H1 (cell line): ENCODE measurements at regions not wholly inside any gene's neighbourhood (a gene's known extent, or its start where the extent isn't known, plus 50 kb on each side); places are given as distances from the start of the nearest gene placed in this dataset.

Experiments
- CHD2 ChIP-seq: IDR thresholded peaks from 2 replicates; pipeline ENCODE4 v1.6.1; 2012; ENCODE audit warnings: low read length, improper control_type of control experiment
- EZH2 ChIP-seq: fragments of 200-600 bp; sonication (generic); IDR thresholded peaks from 2 replicates; pipeline ENCODE4 v1.7.1; 2012; ENCODE audit warnings: low read depth, mild to moderate bottlenecking, moderate library complexity, low read length, inconsistent platforms; ENCODE audit not compliant: severe bottlenecking
- JUN ChIP-seq: IDR thresholded peaks from 2 replicates; pipeline ENCODE4 v1.6.1; 2011; ENCODE audit warnings: low read depth, mild to moderate bottlenecking, improper control_type of control experiment, low read length
- JUND ChIP-seq: IDR thresholded peaks from 2 replicates; pipeline ENCODE4 v1.6.1; 2011; ENCODE audit warnings: mild to moderate bottlenecking, improper control_type of control experiment, low read length
- POLR2A ChIP-seq, 2 experiments: IDR thresholded peaks; 1 replicate in 1 of 2; 2 replicates in 1 of 2; pipeline ENCODE4 v1.6.1; 2011; ENCODE audit warnings: low read depth in 2 of 2, low read length in 2 of 2, mild to moderate bottlenecking in 2 of 2; ENCODE audit errors: control extremely low read depth in 1 of 2
- RAD21 ChIP-seq, 2 experiments: IDR thresholded peaks in 1 of 2; conservative IDR thresholded peaks in 1 of 2; 2 replicates each; pipeline ENCODE4 v1.6.1; 2011; ENCODE audit warnings: low read depth in 2 of 2, low read length in 2 of 2, improper control_type of control experiment in 1 of 2, inconsistent platforms in 1 of 2, mild to moderate bottlenecking in 1 of 2, moderate library complexity in 1 of 2
- TF ChIP-seq, protein P1 (sequence below): IDR thresholded peaks from 2 replicates; pipeline ENCODE4 v1.6.1; 2012; ENCODE audit warnings: inconsistent platforms
- TF ChIP-seq, protein P2 (sequence below), 3 experiments: IDR thresholded peaks; 1 replicate in 2 of 3; 2 replicates in 1 of 3; pipeline versions ENCODE4 v1.5.1 to v1.6.1; 2011; ENCODE audit warnings: low read length in 3 of 3, mild to moderate bottlenecking in 3 of 3, inconsistent platforms in 2 of 3, low read depth in 1 of 3, moderate library complexity in 1 of 3; ENCODE audit not compliant: insufficient read depth in 1 of 3; ENCODE audit errors: control extremely low read depth in 1 of 3

GRCh38 chr4:165780735-165781134 is 92.3 kb upstream of the TLL1 start:
- TF ChIP-seq JUN = no peak
- TF ChIP-seq, protein P1, sequence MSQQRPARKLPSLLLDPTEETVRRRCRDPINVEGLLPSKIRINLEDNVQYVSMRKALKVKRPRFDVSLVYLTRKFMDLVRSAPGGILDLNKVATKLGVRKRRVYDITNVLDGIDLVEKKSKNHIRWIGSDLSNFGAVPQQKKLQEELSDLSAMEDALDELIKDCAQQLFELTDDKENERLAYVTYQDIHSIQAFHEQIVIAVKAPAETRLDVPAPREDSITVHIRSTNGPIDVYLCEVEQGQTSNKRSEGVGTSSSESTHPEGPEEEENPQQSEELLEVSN = no peak
- TF ChIP-seq CHD2 = no peak
- TF ChIP-seq RAD21 (IDR thresholded peaks at IDR 0.05 in 1 of 2, conservative IDR thresholded peaks at IDR 0.05 in 1 of 2; ENCODE audit: low read depth in 2 of 2, low read length in 2 of 2) = no peak
- no peak for TF ChIP-seq POLR2A (IDR thresholded peaks at IDR 0.05; ENCODE audit: control extremely low read depth in 1 of 2, low read depth in 2 of 2, low read length in 2 of 2)
- TF ChIP-seq, protein P2, sequence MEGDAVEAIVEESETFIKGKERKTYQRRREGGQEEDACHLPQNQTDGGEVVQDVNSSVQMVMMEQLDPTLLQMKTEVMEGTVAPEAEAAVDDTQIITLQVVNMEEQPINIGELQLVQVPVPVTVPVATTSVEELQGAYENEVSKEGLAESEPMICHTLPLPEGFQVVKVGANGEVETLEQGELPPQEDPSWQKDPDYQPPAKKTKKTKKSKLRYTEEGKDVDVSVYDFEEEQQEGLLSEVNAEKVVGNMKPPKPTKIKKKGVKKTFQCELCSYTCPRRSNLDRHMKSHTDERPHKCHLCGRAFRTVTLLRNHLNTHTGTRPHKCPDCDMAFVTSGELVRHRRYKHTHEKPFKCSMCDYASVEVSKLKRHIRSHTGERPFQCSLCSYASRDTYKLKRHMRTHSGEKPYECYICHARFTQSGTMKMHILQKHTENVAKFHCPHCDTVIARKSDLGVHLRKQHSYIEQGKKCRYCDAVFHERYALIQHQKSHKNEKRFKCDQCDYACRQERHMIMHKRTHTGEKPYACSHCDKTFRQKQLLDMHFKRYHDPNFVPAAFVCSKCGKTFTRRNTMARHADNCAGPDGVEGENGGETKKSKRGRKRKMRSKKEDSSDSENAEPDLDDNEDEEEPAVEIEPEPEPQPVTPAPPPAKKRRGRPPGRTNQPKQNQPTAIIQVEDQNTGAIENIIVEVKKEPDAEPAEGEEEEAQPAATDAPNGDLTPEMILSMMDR (IDR thresholded peaks at IDR 0.05; ENCODE audit: control extremely low read depth in 1 of 3, insufficient read depth in 1 of 3, low read depth in 1 of 3, low read length in 3 of 3) = no peak
- TF ChIP-seq JUND = no peak
- TF ChIP-seq EZH2 = no peak
